Testis (tissue), 2 donors: ENCODE measurements at regions not wholly inside any gene's neighbourhood (a gene's known extent, or its start where the extent isn't known, plus 50 kb on each side); places are given as distances from the start of the nearest gene placed in this dataset.
"Not testable (repeated sequence)": the region's sequence is repeated elsewhere in the genome, so short reads cannot be mapped to it uniquely, and the experiment has no call there.

Experiments used
- DNase-seq: peaks from one replicate; pipeline ENCODE4 v3.0.0-alpha.2; 2019
- H3K27ac ChIP-seq, 2 donors: fragments of 200-600 bp; sonication (generic); one replicate each; pipeline ENCODE4 v1.5.1; 2019
- H3K27me3 ChIP-seq: fragments of 200-600 bp; sonication (generic); one replicate; pipeline ENCODE4 v1.5.1; 2019
- H3K36me3 ChIP-seq: fragments of 200-600 bp; sonication (generic); one replicate; pipeline ENCODE4 v1.5.1; 2017; ENCODE audit warnings: low read depth; ENCODE audit errors: missing control alignments
- H3K4me1 ChIP-seq: fragments of 200-600 bp; sonication (generic); one replicate; pipeline ENCODE4 v1.5.1; 2019
- H3K4me3 ChIP-seq, 2 donors: fragments of 200-600 bp; sonication (generic); one replicate each; pipeline ENCODE4 v1.5.1; 2017 to 2019
- H3K9me3 ChIP-seq: fragments of 200-600 bp; sonication (generic); one replicate; pipeline ENCODE4 v1.5.1; 2017
- CTCF ChIP-seq, 3 experiments: fragments of 450-650 bp in 2 of 3; fragments of 200-600 bp in 1 of 3; sonication (generic) in 1 of 3; IDR thresholded peaks; one replicate each; pipeline ENCODE4 v1.5.1; 2016 to 2019; ENCODE audit warnings: antibody characterized with exemption in 3 of 3, mild to moderate bottlenecking in 2 of 3, moderate library complexity in 1 of 3
- POLR2A ChIP-seq: fragments of 450-650 bp; IDR thresholded peaks from one replicate; pipeline ENCODE4 v1.6.1; 2017; ENCODE audit warnings: antibody characterized with exemption, mild to moderate bottlenecking, moderate library complexity
- WGBS, 2 donors: methylation state at CpG; one replicate each; pipeline ENCODE4 v1.1.5; 2018; 5-methylcytosine and 5-hydroxymethylcytosine counted together
- intact Hi-C: fragments of 100-400 bp; cut with DNase I; formaldehyde crosslinking; loops from one replicate; pipeline ENCODE4 v1.15.1; 2023; ENCODE audit warnings: low total_unique reads

- intact Hi-C loops, result no loop called here
- Histone ChIP-seq H3K4me1 (no peaks in the 10 kb centered on the region), H3K36me3 (no peaks in the 10 kb centered on the region), H3K4me3 (no peak overlapping the region), H3K27ac (no peak overlapping the region), H3K27me3 (no peaks in the 10 kb centered on the region), H3K9me3 (no peaks in the 10 kb centered on the region)
- WGBS, 2 donors, result 73 to 85% methylated on average over 2 of the region's 2 CpGs
- TF ChIP-seq POLR2A (no peak), CTCF (IDR thresholded peaks at IDR 0.05) (no peak)
- no peak for DNase-seq
These were observed 224.5 kb upstream of the CENPE start for GRCh38 chr4:103422467-103423219.

- WGBS, 2 donors, result 75 to 80% methylated on average over 5 of the region's 5 CpGs
- H3K4me3 ChIP-seq, result no peak overlapping the region
- intact Hi-C loops, result no loop called here
- no peaks in the 10 kb centered on the region for H3K27me3 ChIP-seq
- H3K36me3 ChIP-seq, result no peaks in the 10 kb centered on the region
- TF ChIP-seq CTCF (IDR thresholded peaks at IDR 0.05) (no peak), POLR2A (no peak)
- no peaks in the 10 kb centered on the region for H3K9me3 ChIP-seq
- H3K27ac ChIP-seq, result no peak overlapping the region
- DNase-seq, result no peak
- H3K4me1 ChIP-seq, result no peaks in the 10 kb centered on the region
These were observed 217.7 kb upstream of the CENPE start for GRCh38 chr4:103415801-103416200.

GRCh38 chr4:103412646-103413045 lies 214.5 kb upstream of the CENPE start:
- H3K27me3 ChIP-seq, H3K4me3 ChIP-seq, intact Hi-C loops, H3K36me3 ChIP-seq, H3K9me3 ChIP-seq, DNase-seq, H3K27ac ChIP-seq, H3K4me1 ChIP-seq: not testable (repeated sequence)
- WGBS, 2 donors, result 78 to 87% methylated on average over 4 of the region's 4 CpGs

- Histone ChIP-seq H3K27ac (no peak overlapping the region), H3K27me3 (no peaks in the 10 kb centered on the region), H3K36me3 (no peaks in the 10 kb centered on the region), H3K9me3 (no peaks in the 10 kb centered on the region), H3K4me1 (no peaks in the 10 kb centered on the region), H3K4me3 (no peak overlapping the region)
- intact Hi-C loops, result no loop called here
- TF ChIP-seq CTCF (IDR thresholded peaks at IDR 0.05), result no peak
- TF ChIP-seq POLR2A, result no peak
- DNase-seq, result no peak
- 78 to 88% methylated on average over 3 of the region's 3 CpGs for WGBS, 2 donors
These were observed 212.2 kb upstream of the CENPE start for GRCh38 chr4:103410386-103410785.

GRCh38 chr4:103405415-103405814 lies 207.3 kb upstream of the CENPE start:
- Histone ChIP-seq H3K27ac (no peak overlapping the region), H3K4me1 (no peaks in the 10 kb centered on the region), H3K4me3 (no peak overlapping the region), H3K36me3 (no peaks in the 10 kb centered on the region), H3K27me3 (no peaks in the 10 kb centered on the region), H3K9me3 (no peaks in the 10 kb centered on the region)
- DNase-seq, result no peak
- intact Hi-C loops, result no loop called here
- TF ChIP-seq POLR2A (no peak), CTCF (IDR thresholded peaks at IDR 0.05) (no peak)
